Calu3 (cell line): ENCODE measurements at regions not wholly inside any gene's neighbourhood (a gene's known extent, or its start where the extent isn't known, plus 50 kb on each side); places are given as distances from the start of the nearest gene placed in this dataset.

Experiments
- BruUV-seq: library from RNA; stranded (reverse); fragments of 400-500 nt; replicated peaks from 2 replicates; lab custom pipeline; 2021; lab: Mats Ljungman, UMichigan
- CTCF ChIA-PET: fragments of 300-600 bp; sonication (Branson Sonifier 250); formaldehyde crosslinking; loops from one replicate; lab custom pipeline; 2022; ENCODE audit warnings: antibody characterized with exemption; lab: Charles Lee
- DNase-seq: peaks from one replicate; pipeline ENCODE4 v3.0.0; 2022
- H3K27ac Mint-ChIP-seq: one replicate; pipeline ENCODE4 v1.8.0; 2022; ENCODE audit warnings: mixed read lengths; ENCODE audit not compliant: unreplicated experiment
- H3K27me3 Mint-ChIP-seq: one replicate; pipeline ENCODE4 v1.8.0; 2022; ENCODE audit warnings: mixed read lengths; ENCODE audit not compliant: unreplicated experiment
- H3K36me3 Mint-ChIP-seq: one replicate; pipeline ENCODE4 v1.8.0; 2022; ENCODE audit warnings: mild to moderate bottlenecking, moderate library complexity, mixed read lengths; ENCODE audit not compliant: insufficient read depth, unreplicated experiment
- H3K4me1 Mint-ChIP-seq: one replicate; pipeline ENCODE4 v1.8.0; 2022; ENCODE audit warnings: mild to moderate bottlenecking, low read depth, mixed read lengths; ENCODE audit not compliant: unreplicated experiment
- H3K4me3 Mint-ChIP-seq: one replicate; pipeline ENCODE4 v1.8.0; 2022; ENCODE audit warnings: mild to moderate bottlenecking, low read depth, moderate library complexity, mixed read lengths; ENCODE audit not compliant: unreplicated experiment
- H3K9me3 Mint-ChIP-seq: one replicate; pipeline ENCODE4 v1.8.0; 2022; ENCODE audit warnings: low read depth, mixed read lengths; ENCODE audit not compliant: unreplicated experiment
- intact Hi-C: fragments of 100-400 bp; cut with micrococcal nuclease; formaldehyde crosslinking; loops from one replicate; pipeline ENCODE4 v1.10.0; 2022; ENCODE audit not compliant: unreplicated experiment
- TF ChIP-seq, protein P1 (sequence below): fragments of 200-600 bp; IDR thresholded peaks from one replicate; pipeline ENCODE4 v1.8.0; 2022; ENCODE audit warnings: antibody characterized with exemption; ENCODE audit not compliant: unreplicated experiment

DNA sequence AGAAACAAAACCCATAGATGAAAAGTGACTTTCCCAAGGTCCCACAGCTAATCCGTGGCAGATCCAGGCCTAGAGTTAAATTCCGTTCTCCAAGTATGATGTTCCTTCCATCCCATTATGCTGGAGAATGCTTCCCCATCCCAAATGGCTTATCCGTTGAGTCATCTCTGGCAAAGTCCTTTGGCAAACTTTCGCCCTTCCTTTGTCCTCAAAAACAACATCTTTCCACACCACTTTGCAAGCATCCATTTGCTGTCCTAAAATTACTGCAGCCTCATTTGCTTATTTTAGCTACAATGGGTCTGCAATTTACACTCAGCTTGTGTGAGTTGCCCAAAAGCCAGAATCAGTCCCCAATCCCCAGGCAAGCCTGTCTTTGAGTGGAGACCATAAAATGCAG lies 304.0 kb upstream of the TLE3 start:
- no peak overlapping the region for H3K4me3 Mint-ChIP-seq
- H3K9me3 Mint-ChIP-seq, result no peaks in the 10 kb centered on the region
- no peak overlapping the region for H3K27ac Mint-ChIP-seq
- H3K4me1 Mint-ChIP-seq, result peaks cover 18% of the 10 kb centered on the region
- H3K27me3 Mint-ChIP-seq, result peaks cover 71% of the 10 kb centered on the region
- no peaks in the 10 kb centered on the region for H3K36me3 Mint-ChIP-seq
- TF ChIP-seq, protein P1, sequence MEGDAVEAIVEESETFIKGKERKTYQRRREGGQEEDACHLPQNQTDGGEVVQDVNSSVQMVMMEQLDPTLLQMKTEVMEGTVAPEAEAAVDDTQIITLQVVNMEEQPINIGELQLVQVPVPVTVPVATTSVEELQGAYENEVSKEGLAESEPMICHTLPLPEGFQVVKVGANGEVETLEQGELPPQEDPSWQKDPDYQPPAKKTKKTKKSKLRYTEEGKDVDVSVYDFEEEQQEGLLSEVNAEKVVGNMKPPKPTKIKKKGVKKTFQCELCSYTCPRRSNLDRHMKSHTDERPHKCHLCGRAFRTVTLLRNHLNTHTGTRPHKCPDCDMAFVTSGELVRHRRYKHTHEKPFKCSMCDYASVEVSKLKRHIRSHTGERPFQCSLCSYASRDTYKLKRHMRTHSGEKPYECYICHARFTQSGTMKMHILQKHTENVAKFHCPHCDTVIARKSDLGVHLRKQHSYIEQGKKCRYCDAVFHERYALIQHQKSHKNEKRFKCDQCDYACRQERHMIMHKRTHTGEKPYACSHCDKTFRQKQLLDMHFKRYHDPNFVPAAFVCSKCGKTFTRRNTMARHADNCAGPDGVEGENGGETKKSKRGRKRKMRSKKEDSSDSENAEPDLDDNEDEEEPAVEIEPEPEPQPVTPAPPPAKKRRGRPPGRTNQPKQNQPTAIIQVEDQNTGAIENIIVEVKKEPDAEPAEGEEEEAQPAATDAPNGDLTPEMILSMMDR, result no peak
- DNase-seq, result no peak
- intact Hi-C loops, result no loop called here
- CTCF ChIA-PET, result interaction anchor here (1.3 kb wide), 1 partner anchor 19 kb away, joined by 3 read pairs; no protein-coding TSS in a partner anchor
- BruUV-seq, result no TSS peak

DNA sequence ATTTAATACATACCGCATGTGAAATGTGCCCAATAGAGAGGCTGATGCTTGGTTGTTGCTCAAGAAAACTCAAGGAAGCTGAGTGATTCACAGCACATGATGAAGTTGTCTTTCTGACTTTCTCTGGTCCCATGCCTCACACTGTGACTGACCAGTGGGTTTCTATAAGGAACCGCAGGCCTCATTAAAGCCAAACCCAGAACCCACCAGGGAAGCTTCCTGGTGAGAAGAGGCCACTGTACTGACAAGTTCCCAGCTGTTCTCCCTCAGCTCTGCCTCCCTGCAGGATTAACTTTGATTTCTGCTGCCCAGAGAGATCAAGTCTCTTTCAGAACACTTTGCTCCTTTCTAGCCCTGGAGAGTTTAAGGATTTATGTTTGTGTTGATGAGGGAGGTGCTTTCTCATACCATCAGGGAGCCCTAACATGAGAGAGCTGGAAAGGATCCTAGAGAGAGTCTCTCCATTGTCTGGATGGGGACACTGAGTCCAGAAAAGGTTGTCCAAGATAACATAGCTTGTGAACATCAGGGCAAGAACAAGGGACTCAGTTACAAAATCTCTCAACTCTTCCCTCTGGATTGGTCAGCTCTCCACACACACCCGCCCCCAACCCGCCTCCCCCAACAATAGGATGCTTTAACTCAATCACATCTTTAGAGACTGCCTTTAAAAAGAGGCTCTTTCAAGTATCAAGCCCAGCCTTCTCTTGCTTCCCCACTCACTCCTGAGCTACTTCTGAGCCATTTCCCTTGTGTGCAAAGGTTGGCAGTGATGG lies 303.2 kb upstream of the TLE3 start:
- no peak overlapping the region for H3K4me3 Mint-ChIP-seq
- no peak overlapping the region for H3K27ac Mint-ChIP-seq
- H3K4me1 Mint-ChIP-seq, result peaks cover 18% of the 10 kb centered on the region
- intact Hi-C loops, result no loop called here
- H3K27me3 Mint-ChIP-seq, result peaks cover 71% of the 10 kb centered on the region
- H3K36me3 Mint-ChIP-seq, result no peaks in the 10 kb centered on the region
- TF ChIP-seq, protein P1, result no peak
- H3K9me3 Mint-ChIP-seq, result no peaks in the 10 kb centered on the region
- no peak for DNase-seq
- CTCF ChIA-PET, result interaction anchor here (0.8 to 1.3 kb wide), 2 partner anchors 20 to 401 kb away, joined by 3 read pairs; no protein-coding TSS in a partner anchor
- BruUV-seq, result no TSS peak

DNA sequence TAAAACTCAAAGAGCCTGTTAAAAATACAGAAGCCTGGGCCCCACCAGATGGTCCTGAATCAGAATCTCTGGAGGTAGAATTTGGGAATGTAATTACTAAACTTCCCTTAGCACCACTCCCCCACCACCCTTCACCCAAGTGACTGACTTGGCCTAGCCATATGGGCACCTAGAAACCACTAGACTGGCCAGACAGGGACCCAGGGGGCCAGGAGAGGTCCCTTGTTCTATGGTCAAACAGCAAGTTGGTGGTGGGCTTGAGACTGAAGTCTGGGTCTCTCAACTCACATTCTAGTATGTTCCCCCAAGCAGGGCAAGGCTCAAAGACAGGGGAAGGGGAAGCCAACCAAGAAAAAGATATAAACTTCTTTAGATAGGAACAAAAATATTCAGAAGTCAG lies 301.5 kb upstream of the TLE3 start:
- TF ChIP-seq, protein P1, result no peak
- no peaks in the 10 kb centered on the region for H3K36me3 Mint-ChIP-seq
- no TSS peak for BruUV-seq
- intact Hi-C loops, result no loop called here
- H3K27ac Mint-ChIP-seq, result no peak overlapping the region
- peaks cover 71% of the 10 kb centered on the region for H3K27me3 Mint-ChIP-seq
- no peak for DNase-seq
- no peaks in the 10 kb centered on the region for H3K9me3 Mint-ChIP-seq
- H3K4me3 Mint-ChIP-seq, result no peak overlapping the region
- CTCF ChIA-PET, result no interaction called here
- H3K4me1 Mint-ChIP-seq, result peaks cover 18% of the 10 kb centered on the region

DNA sequence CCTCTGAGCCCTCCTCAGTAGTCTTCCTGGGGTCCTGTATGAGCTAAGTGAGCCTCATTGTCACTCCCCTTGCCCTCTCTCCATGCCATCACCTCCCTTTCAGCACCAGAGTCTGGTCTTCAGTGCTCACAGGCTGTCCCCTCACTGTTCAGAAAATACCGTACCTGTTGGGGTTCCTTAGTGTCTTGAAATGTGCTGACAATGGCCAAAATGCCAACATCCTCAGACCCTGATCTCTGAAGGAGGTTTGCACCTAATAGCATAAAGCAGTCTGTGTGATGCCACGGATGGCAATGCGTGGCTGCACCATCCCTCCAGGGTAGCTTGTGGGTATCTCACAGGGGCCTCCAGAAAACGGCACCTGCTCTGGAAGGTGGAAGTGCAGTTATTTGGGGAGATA lies 301.0 kb upstream of the TLE3 start:
- H3K27ac Mint-ChIP-seq, result no peak overlapping the region
- intact Hi-C loops, result no loop called here
- TF ChIP-seq, protein P1, result no peak
- no TSS peak for BruUV-seq
- H3K9me3 Mint-ChIP-seq, result no peaks in the 10 kb centered on the region
- H3K4me3 Mint-ChIP-seq, result no peak overlapping the region
- peaks cover 18% of the 10 kb centered on the region for H3K4me1 Mint-ChIP-seq
- H3K36me3 Mint-ChIP-seq, result no peaks in the 10 kb centered on the region
- H3K27me3 Mint-ChIP-seq, result peaks cover 68% of the 10 kb centered on the region
- DNase-seq, result no peak
- CTCF ChIA-PET, result interaction anchor here (0.7 kb wide), 1 partner anchor 1973 kb away, joined by 6 read pairs; no protein-coding TSS in a partner anchor
